Neural cell (in vitro differentiated cells): ENCODE measurements at regions not wholly inside any gene's neighbourhood (a gene's known extent, or its start where the extent isn't known, plus 50 kb on each side); places are given as distances from the start of the nearest gene placed in this dataset.

ENCODE experiments used
- EZH2 ChIP-seq: fragments of 200-600, 300-800 bp; shearing (Covaris generic), sonication (generic); IDR thresholded peaks from 2 replicates; pipeline ENCODE4 v1.6.1; 2014; ENCODE audit warnings: antibody characterized with exemption, low read length, borderline replicate concordance, mild to moderate bottlenecking; ENCODE audit not compliant: insufficient read depth, poor library complexity, severe bottlenecking
- TF ChIP-seq, protein P1 (sequence below): fragments of 450-650 bp; IDR thresholded peaks from 2 replicates; pipeline ENCODE4 v1.5.1; 2014; ENCODE audit warnings: antibody characterized with exemption, mild to moderate bottlenecking, moderate library complexity; ENCODE audit not compliant: poor library complexity, severe bottlenecking

DNA sequence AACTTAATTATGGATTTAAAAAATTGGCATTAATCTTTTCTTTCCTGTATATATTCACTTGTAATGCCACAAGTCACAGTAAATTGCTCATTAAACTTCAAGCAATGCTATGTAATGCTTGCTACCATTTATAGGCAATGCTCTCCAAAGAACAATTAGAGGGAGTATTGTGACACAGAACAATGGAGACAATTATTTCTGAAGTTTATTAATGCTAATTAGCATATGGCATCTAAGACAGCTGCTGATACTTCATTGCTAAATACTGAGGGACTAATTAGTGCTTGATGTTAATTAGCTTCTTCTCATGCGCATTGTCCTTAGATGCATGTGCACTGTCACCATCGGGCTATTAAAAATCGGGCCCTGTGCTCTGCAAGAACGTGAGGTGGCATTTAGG lies 1012.8 kb downstream of the SOCS6 start:
- no peak for TF ChIP-seq EZH2
- TF ChIP-seq, protein P1, sequence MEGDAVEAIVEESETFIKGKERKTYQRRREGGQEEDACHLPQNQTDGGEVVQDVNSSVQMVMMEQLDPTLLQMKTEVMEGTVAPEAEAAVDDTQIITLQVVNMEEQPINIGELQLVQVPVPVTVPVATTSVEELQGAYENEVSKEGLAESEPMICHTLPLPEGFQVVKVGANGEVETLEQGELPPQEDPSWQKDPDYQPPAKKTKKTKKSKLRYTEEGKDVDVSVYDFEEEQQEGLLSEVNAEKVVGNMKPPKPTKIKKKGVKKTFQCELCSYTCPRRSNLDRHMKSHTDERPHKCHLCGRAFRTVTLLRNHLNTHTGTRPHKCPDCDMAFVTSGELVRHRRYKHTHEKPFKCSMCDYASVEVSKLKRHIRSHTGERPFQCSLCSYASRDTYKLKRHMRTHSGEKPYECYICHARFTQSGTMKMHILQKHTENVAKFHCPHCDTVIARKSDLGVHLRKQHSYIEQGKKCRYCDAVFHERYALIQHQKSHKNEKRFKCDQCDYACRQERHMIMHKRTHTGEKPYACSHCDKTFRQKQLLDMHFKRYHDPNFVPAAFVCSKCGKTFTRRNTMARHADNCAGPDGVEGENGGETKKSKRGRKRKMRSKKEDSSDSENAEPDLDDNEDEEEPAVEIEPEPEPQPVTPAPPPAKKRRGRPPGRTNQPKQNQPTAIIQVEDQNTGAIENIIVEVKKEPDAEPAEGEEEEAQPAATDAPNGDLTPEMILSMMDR = no peak
